H1 (cell line): ENCODE measurements at regions not wholly inside any gene's neighbourhood (a gene's known extent, or its start where the extent isn't known, plus 50 kb on each side); places are given as distances from the start of the nearest gene placed in this dataset.

Experiments used
- CTCF ChIA-PET: fragments of 300-600 bp; sonication (Branson Sonifier 250); formaldehyde crosslinking; loops from one replicate; lab custom pipeline; 2021; ENCODE audit not compliant: partially characterized antibody; lab: Charles Lee
- POLR2A ChIA-PET: fragments of 300-600 bp; sonication (Branson Sonifier 250); formaldehyde crosslinking; loops from one replicate; lab custom pipeline; 2021; ENCODE audit warnings: inconsistent platforms; ENCODE audit not compliant: partially characterized antibody; lab: Charles Lee
- DNase-seq, 2 experiments: peaks; one replicate each; pipeline versions ENCODE4 v3.0.0 to v3.0.0-alpha.2; 2010 to 2022; ENCODE audit warnings: low spot score in 2 of 2, low read depth in 1 of 2, mixed read lengths in 1 of 2
- FAIRE-seq: peaks from 2 replicates; lab custom pipeline; 2011; peaks lifted over from hg19 to GRCh38; lab: Jason Lieb, UNC
- H2AFZ ChIP-seq: 2 replicates; pipeline ENCODE4 v1.8.1; 2012; ENCODE audit warnings: low read length, inconsistent platforms
- H2AK5ac ChIP-seq: 2 replicates; pipeline ENCODE4 v1.6.1; 2013; ENCODE audit warnings: low read depth, low read length
- H2BK120ac ChIP-seq: replicated peaks from 2 replicates; pipeline ENCODE3; 2013; ENCODE audit warnings: low read depth, low read length, inconsistent platforms
- H2BK12ac ChIP-seq: 2 replicates; pipeline ENCODE4 v1.6.1; 2013; ENCODE audit warnings: low read depth, low read length
- H2BK15ac ChIP-seq: 2 replicates; pipeline ENCODE4 v1.6.1; 2013; ENCODE audit warnings: low read length
- H2BK20ac ChIP-seq: 2 replicates; pipeline ENCODE4 v1.6.1; 2013; ENCODE audit warnings: low read length
- H2BK5ac ChIP-seq: 2 replicates; pipeline ENCODE4 v1.6.1; 2013; ENCODE audit warnings: low read depth, low read length
- H3K14ac ChIP-seq: 2 replicates; pipeline ENCODE4 v1.6.1; 2013; ENCODE audit warnings: inconsistent platforms; ENCODE audit not compliant: insufficient read length
- H3K18ac ChIP-seq: 2 replicates; pipeline ENCODE4 v1.6.1; 2013; ENCODE audit warnings: low read length; ENCODE audit errors: extremely low read depth
- H3K23ac ChIP-seq: 2 replicates; pipeline ENCODE4 v1.6.1; 2013; ENCODE audit warnings: inconsistent platforms; ENCODE audit not compliant: insufficient read length
- H3K23me2 ChIP-seq: 2 replicates; pipeline ENCODE4 v1.6.1; 2013; ENCODE audit warnings: low read depth, low read length
- H3K27ac ChIP-seq: 2 replicates; pipeline ENCODE4 v1.6.1; 2011; ENCODE audit warnings: low read depth, low read length, inconsistent platforms
- H3K27me3 ChIP-seq, 4 experiments: replicated peaks in 1 of 4; 1 replicate in 1 of 4; 2 replicates in 3 of 4; pipeline versions ENCODE4 v1.6.1 to v1.8.1; 2011 to 2013; ENCODE audit warnings: low read length in 3 of 4, mild to moderate bottlenecking in 3 of 4, inconsistent platforms in 2 of 4, mixed read lengths in 2 of 4, moderate library complexity in 1 of 4; ENCODE audit not compliant: control insufficient read depth in 3 of 4, insufficient read depth in 3 of 4; ENCODE audit errors: extremely low read depth in 1 of 4
- H3K36me3 ChIP-seq, 4 experiments: 2 replicates each; pipeline versions ENCODE4 v1.6.1 to v1.8.1; 2011 to 2013; ENCODE audit warnings: mild to moderate bottlenecking in 4 of 4, low read length in 3 of 4, moderate library complexity in 2 of 4, control low read depth in 1 of 4, inconsistent platforms in 1 of 4; ENCODE audit not compliant: insufficient read depth in 4 of 4, control insufficient read depth in 2 of 4
- H3K4ac ChIP-seq: replicated peaks from 2 replicates; pipeline ENCODE3; 2013; ENCODE audit warnings: low read length, low read depth, mixed read lengths, inconsistent platforms; ENCODE audit not compliant: insufficient read length
- H3K4me1 ChIP-seq, 4 experiments: replicated peaks in 1 of 4; 1 replicate in 1 of 4; 2 replicates in 3 of 4; pipeline versions ENCODE4 v1.6.1 to v1.8.1; 2011 to 2013; ENCODE audit warnings: low read length in 3 of 4, inconsistent platforms in 2 of 4, mixed read lengths in 1 of 4; ENCODE audit not compliant: insufficient read depth in 4 of 4, control insufficient read depth in 3 of 4
- H3K4me2 ChIP-seq, 2 experiments: 2 replicates each; pipeline versions ENCODE4 v1.6.1 to v1.8.1; 2011 to 2013; ENCODE audit warnings: low read depth in 2 of 2, low read length in 2 of 2, control low read depth in 1 of 2, inconsistent platforms in 1 of 2, mild to moderate bottlenecking in 1 of 2; ENCODE audit not compliant: insufficient read depth in 1 of 2
- H3K4me3 ChIP-seq, 4 experiments: fragments of 200-600, 300-600 bp in 1 of 4; sonication (generic), shearing (Covaris generic), sonication (Bioruptor Twin) in 1 of 4; 2 replicates each; pipeline versions ENCODE4 v1.5.1 to v1.8.1; 2011 to 2016; ENCODE audit warnings: low read length in 4 of 4, low read depth in 3 of 4, control low read depth in 2 of 4, inconsistent platforms in 2 of 4, mild to moderate bottlenecking in 2 of 4, mixed read lengths in 1 of 4, moderate library complexity in 1 of 4; ENCODE audit not compliant: insufficient read depth in 2 of 4; ENCODE audit errors: extremely low read depth in 1 of 4
- H3K56ac ChIP-seq: replicated peaks from 2 replicates; pipeline ENCODE3; 2013; ENCODE audit warnings: low read depth, mild to moderate bottlenecking, mixed read lengths, low read length, inconsistent platforms; ENCODE audit not compliant: insufficient read length
- H3K79me1 ChIP-seq: 2 replicates; pipeline ENCODE4 v1.6.1; 2013; ENCODE audit warnings: low read depth, low read length, control low read depth
- H3K79me2 ChIP-seq, 2 experiments: 2 replicates each; pipeline versions ENCODE4 v1.6.1 to v1.8.1; 2012 to 2013; ENCODE audit warnings: low read length in 2 of 2, mild to moderate bottlenecking in 2 of 2, inconsistent platforms in 1 of 2; ENCODE audit not compliant: insufficient read depth in 2 of 2, control insufficient read depth in 1 of 2
- H3K9ac ChIP-seq, 4 experiments: replicated peaks in 1 of 4; 1 replicate in 1 of 4; 2 replicates in 3 of 4; pipeline versions ENCODE4 v1.6.1 to v1.8.1; 2011 to 2013; ENCODE audit warnings: low read depth in 3 of 4, low read length in 3 of 4, control low read depth in 2 of 4, mild to moderate bottlenecking in 2 of 4, moderate library complexity in 2 of 4, inconsistent platforms in 1 of 4; ENCODE audit errors: extremely low read depth in 1 of 4
- H3K9me3 ChIP-seq, 2 experiments: 2 replicates each; pipeline versions ENCODE4 v1.6.1 to v1.8.1; 2012 to 2013; ENCODE audit warnings: mild to moderate bottlenecking in 2 of 2, moderate library complexity in 2 of 2, control low read depth in 1 of 2, inconsistent platforms in 1 of 2, low read depth in 1 of 2, low read length in 1 of 2, mixed read lengths in 1 of 2; ENCODE audit not compliant: insufficient read depth in 2 of 2
- H4K20me1 ChIP-seq, 2 experiments: replicated peaks in 1 of 2; 2 replicates each; pipeline versions ENCODE3 to v1.8.1; 2011 to 2013; ENCODE audit warnings: inconsistent platforms in 2 of 2, low read length in 2 of 2, mild to moderate bottlenecking in 1 of 2; ENCODE audit not compliant: insufficient read depth in 2 of 2, control insufficient read depth in 1 of 2
- H4K5ac ChIP-seq: 2 replicates; pipeline ENCODE4 v1.6.1; 2013; ENCODE audit warnings: low read length, low read depth, mixed read lengths, inconsistent platforms; ENCODE audit not compliant: insufficient read length
- H4K8ac ChIP-seq: 2 replicates; pipeline ENCODE4 v1.8.0; 2013; ENCODE audit warnings: mild to moderate bottlenecking, moderate library complexity, low read length, inconsistent platforms; ENCODE audit not compliant: insufficient read depth; ENCODE audit errors: extremely low read depth
- H4K91ac ChIP-seq: replicated peaks from 2 replicates; pipeline ENCODE3; 2013; ENCODE audit warnings: low read length, mixed read lengths, inconsistent platforms; ENCODE audit not compliant: insufficient read length
- ATF2 ChIP-seq: IDR thresholded peaks from 2 replicates; pipeline ENCODE4 v1.6.1; 2012; ENCODE audit warnings: low read length, inconsistent platforms
- BRCA1 ChIP-seq: IDR thresholded peaks from 2 replicates; pipeline ENCODE4 v1.6.1; 2012; ENCODE audit warnings: low read depth, low read length, improper control_type of control experiment
- EZH2 ChIP-seq: fragments of 200-600 bp; sonication (generic); IDR thresholded peaks from 2 replicates; pipeline ENCODE4 v1.7.1; 2012; ENCODE audit warnings: low read depth, mild to moderate bottlenecking, moderate library complexity, low read length, inconsistent platforms; ENCODE audit not compliant: severe bottlenecking
- KDM4A ChIP-seq: IDR thresholded peaks from one replicate; pipeline ENCODE4 v1.7.1; 2012; ENCODE audit warnings: low read depth, mild to moderate bottlenecking, moderate library complexity, low read length, inconsistent platforms; ENCODE audit not compliant: severe bottlenecking
- NRF1 ChIP-seq: IDR thresholded peaks from 2 replicates; pipeline ENCODE4 v1.6.1; 2011; ENCODE audit warnings: mild to moderate bottlenecking, low read depth, low read length, improper control_type of control experiment
- POLR2A ChIP-seq, 2 experiments: IDR thresholded peaks; 1 replicate in 1 of 2; 2 replicates in 1 of 2; pipeline ENCODE4 v1.6.1; 2011; ENCODE audit warnings: low read depth in 2 of 2, low read length in 2 of 2, mild to moderate bottlenecking in 2 of 2; ENCODE audit errors: control extremely low read depth in 1 of 2
- POLR2AphosphoS5 ChIP-seq: IDR thresholded peaks from 2 replicates; pipeline ENCODE4 v1.6.1; 2011; ENCODE audit warnings: low read depth, low read length
- TAF7 ChIP-seq: optimal IDR thresholded peaks from 2 replicates; pipeline ENCODE3; 2011; ENCODE audit warnings: low read depth, mild to moderate bottlenecking, inconsistent platforms, low read length, moderate library complexity, borderline replicate concordance
- ZNF274 ChIP-seq: IDR thresholded peaks from 2 replicates; pipeline ENCODE4 v1.7.0; 2012; ENCODE audit warnings: low read length, borderline replicate concordance; ENCODE audit errors: extremely low read depth
- WGBS, 2 experiments: shearing (Covaris generic) in 1 of 2; methylation state at CpG; one replicate each; pipeline versions ENCODE4 v1.1.6 to v1.1.7; 2013 to 2015; ENCODE audit warnings: low lambda C conversion rate in 2 of 2, mixed read lengths in 2 of 2, inconsistent platforms in 1 of 2, low coverage in 1 of 2, missing lambda C conversion rate in 1 of 2; ENCODE audit not compliant: insufficient replicate concordance in 2 of 2, insufficient coverage in 1 of 2, insufficient read length in 1 of 2; ENCODE audit errors: extremely low coverage in 1 of 2, missing lambda C conversion rate in 1 of 2; 5-methylcytosine and 5-hydroxymethylcytosine counted together

- Histone ChIP-seq H2BK5ac (no peak overlapping the region), H4K91ac (no peak overlapping the region)
- CTCF ChIA-PET, result no interaction called here
- TF ChIP-seq EZH2, result no peak
- TF ChIP-seq BRCA1, result no peak
- TF ChIP-seq ZNF274, result no peak
- no peak for TF ChIP-seq POLR2A (IDR thresholded peaks at IDR 0.05; ENCODE audit: control extremely low read depth in 1 of 2, low read depth in 2 of 2, low read length in 2 of 2)
- TF ChIP-seq NRF1, result no peak
- TF ChIP-seq POLR2AphosphoS5, result no peak
- no peak for TF ChIP-seq ATF2
- TF ChIP-seq KDM4A, result no peak
- no peak for TF ChIP-seq TAF7
- TF ChIP-seq, all 59 proteins: peak for 0
- Histone ChIP-seq H2AFZ (no peak overlapping the region), H3K4ac (no peak overlapping the region), H3K79me1 (no peaks in the 10 kb centered on the region), H4K5ac (no peak overlapping the region), H4K20me1 (no peaks in the 10 kb centered on the region), H3K9ac (no peak overlapping the region), H4K8ac (no peak overlapping the region), H3K4me3 (no peak overlapping the region), H2BK20ac (no peak overlapping the region), H2AK5ac (no peak overlapping the region), H3K4me1 (peaks cover 0 to 3% (median under 1%) of the 10 kb centered on the region in 4 experiments; a peak in 2 of 7 replicates), H3K9me3 (no peaks in the 10 kb centered on the region), H3K79me2 (no peaks in the 10 kb centered on the region), H3K23ac (no peak overlapping the region), H3K18ac (no peak overlapping the region), H3K4me2 (no peak overlapping the region), H2BK12ac (no peak overlapping the region), H3K27me3 (no peaks in the 10 kb centered on the region), H2BK15ac (no peak overlapping the region), H3K27ac (no peak overlapping the region), H3K36me3 (no peaks in the 10 kb centered on the region), H3K56ac (no peak overlapping the region), H3K23me2 (no peaks in the 10 kb centered on the region), H3K14ac (no peak overlapping the region), H2BK120ac (no peak overlapping the region)
- FAIRE-seq (no peak), DNase-seq (no peak)
- POLR2A ChIA-PET, result no interaction called here
- WGBS, 2 experiments, result 91% methylated on average over 2 of the region's 2 CpGs; no CpG with 5 or more reads in 1 of the 2 experiments
Observed at GRCh38 chr5:125710745-125711144, 712.5 kb upstream of the GRAMD2B start.
